CD14-positive monocyte (primary cell): ENCODE measurements at regions not wholly inside any gene's neighbourhood (a gene's known extent, or its start where the extent isn't known, plus 50 kb on each side); places are given as distances from the start of the nearest gene placed in this dataset.
"Not testable (repeated sequence)": the region's sequence is repeated elsewhere in the genome, so short reads cannot be mapped to it uniquely, and the experiment has no call there.

Experiments
- DNase-seq, 3 donors: peaks; one replicate each; pipeline ENCODE4 v3.0.0-alpha.2; 2011 to 2022
- H2AFZ ChIP-seq: 2 replicates; pipeline ENCODE4 v1.6.0; 2012; ENCODE audit warnings: mild to moderate bottlenecking, low read depth, low read length, inconsistent platforms; ENCODE audit not compliant: insufficient read depth, poor library complexity, severe bottlenecking
- H3K27ac ChIP-seq, 2 donors: 1 replicate in 1 of 2; 2 replicates in 1 of 2; pipeline ENCODE4 v1.5.1; 2012 to 2013; ENCODE audit warnings: low read length in 2 of 2, control low read depth in 1 of 2, inconsistent platforms in 1 of 2, low read depth in 1 of 2, mild to moderate bottlenecking in 1 of 2
- H3K27me3 ChIP-seq, 2 donors: one replicate each; pipeline versions ENCODE4 v1.6.0 to v1.6.1; 2011 to 2013; ENCODE audit warnings: low read length in 2 of 2; ENCODE audit not compliant: control insufficient read depth in 2 of 2, insufficient read depth in 2 of 2
- H3K36me3 ChIP-seq, 2 donors: replicated peaks in 1 of 2; 1 replicate in 1 of 2; 2 replicates in 1 of 2; pipeline versions ENCODE4 v1.5.1 to v1.6.1; 2012 to 2013; ENCODE audit warnings: low read length in 2 of 2, control low read depth in 1 of 2, inconsistent platforms in 1 of 2, mild to moderate bottlenecking in 1 of 2; ENCODE audit not compliant: insufficient read depth in 2 of 2, control insufficient read depth in 1 of 2
- H3K4me1 ChIP-seq, 2 donors: 1 replicate in 1 of 2; 2 replicates in 1 of 2; pipeline versions ENCODE4 v1.5.1 to v1.6.1; 2012 to 2013; ENCODE audit warnings: low read length in 2 of 2, control low read depth in 1 of 2, inconsistent platforms in 1 of 2, mild to moderate bottlenecking in 1 of 2, moderate library complexity in 1 of 2; ENCODE audit not compliant: insufficient read depth in 2 of 2, control insufficient read depth in 1 of 2
- H3K4me2 ChIP-seq: replicated peaks from 2 replicates; pipeline ENCODE3; 2012; ENCODE audit warnings: low read length, moderate library complexity, mild to moderate bottlenecking; ENCODE audit not compliant: poor library complexity, severe bottlenecking; ENCODE audit errors: extremely low read depth
- H3K4me3 ChIP-seq, 3 experiments: fragments of 200-600 bp in 1 of 3; sonication (generic) in 1 of 3; replicated peaks in 1 of 3; 1 replicate in 2 of 3; 2 replicates in 1 of 3; pipeline ENCODE4 v1.5.1; 2011 to 2013; ENCODE audit warnings: low read length in 3 of 3, mild to moderate bottlenecking in 3 of 3, control low read depth in 2 of 3, low read depth in 2 of 3, inconsistent platforms in 1 of 3, moderate library complexity in 1 of 3
- H3K79me2 ChIP-seq: 2 replicates; pipeline ENCODE4 v1.6.0; 2012; ENCODE audit warnings: mild to moderate bottlenecking, control low read depth, inconsistent platforms, low read length, moderate library complexity; ENCODE audit not compliant: insufficient read depth
- H3K9ac ChIP-seq: 2 replicates; pipeline ENCODE4 v1.6.0; 2017; ENCODE audit warnings: low read length, mild to moderate bottlenecking; ENCODE audit not compliant: insufficient read depth, poor library complexity, severe bottlenecking
- H3K9me3 ChIP-seq, 2 donors: replicated peaks in 1 of 2; 1 replicate in 1 of 2; 2 replicates in 1 of 2; pipeline versions ENCODE4 v1.5.1 to v1.6.1; 2012 to 2013; ENCODE audit warnings: low read length in 2 of 2, control low read depth in 1 of 2; ENCODE audit not compliant: control insufficient read depth in 1 of 2, insufficient read depth in 1 of 2
- H4K20me1 ChIP-seq: 2 replicates; pipeline ENCODE4 v1.6.0; 2012; ENCODE audit warnings: mild to moderate bottlenecking, low read length, control low read depth, moderate library complexity; ENCODE audit not compliant: insufficient read depth
- H3K27ac Mint-ChIP-seq, 7 donors: one replicate each; pipeline ENCODE4 v1.8.0; 2020; ENCODE audit warnings: mild to moderate bottlenecking in 7 of 7, mixed read lengths in 7 of 7, moderate library complexity in 6 of 7, inconsistent platforms in 2 of 7
- H3K27me3 Mint-ChIP-seq, 3 donors: one replicate each; pipeline ENCODE4 v1.8.0; 2021 to 2022; ENCODE audit warnings: low read depth in 3 of 3, mild to moderate bottlenecking in 3 of 3, mixed read lengths in 3 of 3, moderate library complexity in 3 of 3, inconsistent platforms in 1 of 3
- H3K36me3 Mint-ChIP-seq, 2 donors: one replicate each; pipeline ENCODE4 v1.8.0; 2020; ENCODE audit warnings: mixed read lengths in 2 of 2, inconsistent platforms in 1 of 2, mild to moderate bottlenecking in 1 of 2
- H3K4me1 Mint-ChIP-seq: one replicate; pipeline ENCODE4 v1.8.0; 2020; ENCODE audit warnings: mild to moderate bottlenecking, mixed read lengths
- H3K4me3 Mint-ChIP-seq, 2 donors: one replicate each; pipeline ENCODE4 v1.8.0; 2020; ENCODE audit warnings: mild to moderate bottlenecking in 2 of 2, mixed read lengths in 2 of 2, moderate library complexity in 1 of 2
- H3K9me3 Mint-ChIP-seq, 7 donors: one replicate each; pipeline ENCODE4 v1.8.0; 2020 to 2022; ENCODE audit warnings: mixed read lengths in 7 of 7, mild to moderate bottlenecking in 6 of 7, moderate library complexity in 6 of 7, inconsistent platforms in 2 of 7
- WGBS: methylation state at CpG from one replicate; pipeline ENCODE4 v1.1.5; 2013; ENCODE audit warnings: missing lambda C conversion rate; ENCODE audit not compliant: insufficient coverage; 5-methylcytosine and 5-hydroxymethylcytosine counted together
- intact Hi-C, 2 donors: fragments of 100-400 bp; cut with micrococcal nuclease; formaldehyde crosslinking; loops; one replicate each; pipeline versions ENCODE4 v1.15.0 to v1.15.1; 2023
- TF ChIP-seq, protein P1 (sequence below): fragments of 200-600 bp; IDR thresholded peaks from one replicate; pipeline ENCODE4 v1.8.0; 2022; ENCODE audit warnings: antibody characterized with exemption, mild to moderate bottlenecking

DNA sequence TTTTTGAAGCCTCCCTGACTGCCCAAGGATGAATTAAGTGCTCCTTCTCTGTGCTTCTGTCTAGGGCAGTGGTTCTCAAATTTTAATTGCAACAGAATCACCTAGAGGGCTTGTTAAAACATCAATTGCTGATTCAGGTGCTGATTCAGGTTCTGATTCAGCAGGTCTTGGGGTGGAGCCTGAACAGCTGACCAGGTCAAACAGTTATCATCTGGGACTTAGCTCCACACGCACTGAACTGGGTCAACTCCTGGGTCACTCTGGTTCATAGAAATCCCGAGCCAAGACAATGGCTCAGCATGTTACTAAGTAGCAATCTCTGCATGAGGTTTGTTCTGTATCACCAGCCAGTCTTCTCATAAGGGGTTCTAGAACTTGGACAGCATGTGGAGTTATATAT, 192.3 kb downstream of the GJA1 start:
- H3K27me3 ChIP-seq, result no peaks in the 10 kb centered on the region
- intact Hi-C loops, result no loop called here
- H3K9me3 ChIP-seq, result peaks cover 5 to 9% of the 10 kb centered on the region in 2 donors
- no peaks in the 10 kb centered on the region for H3K4me1 ChIP-seq
- Mint-ChIP-seq H3K4me1 (no peaks in the 10 kb centered on the region), H3K27me3 (peaks cover 0 to 2% (median 0%) of the 10 kb centered on the region in 3 donors), H3K27ac (no peak overlapping the region), H3K36me3 (no peaks in the 10 kb centered on the region), H3K4me3 (no peak overlapping the region), H3K9me3 (peaks cover 15 to 35% (median 25%) of the 10 kb centered on the region in 7 donors)
- no peak overlapping the region for H3K4me3 ChIP-seq
- WGBS, result 94% methylated on average over 2 of the region's 2 CpGs
- no peak overlapping the region for H3K4me2 ChIP-seq
- H3K27ac ChIP-seq, result no peak overlapping the region
- H3K36me3 ChIP-seq, result no peaks in the 10 kb centered on the region
- TF ChIP-seq, protein P1, sequence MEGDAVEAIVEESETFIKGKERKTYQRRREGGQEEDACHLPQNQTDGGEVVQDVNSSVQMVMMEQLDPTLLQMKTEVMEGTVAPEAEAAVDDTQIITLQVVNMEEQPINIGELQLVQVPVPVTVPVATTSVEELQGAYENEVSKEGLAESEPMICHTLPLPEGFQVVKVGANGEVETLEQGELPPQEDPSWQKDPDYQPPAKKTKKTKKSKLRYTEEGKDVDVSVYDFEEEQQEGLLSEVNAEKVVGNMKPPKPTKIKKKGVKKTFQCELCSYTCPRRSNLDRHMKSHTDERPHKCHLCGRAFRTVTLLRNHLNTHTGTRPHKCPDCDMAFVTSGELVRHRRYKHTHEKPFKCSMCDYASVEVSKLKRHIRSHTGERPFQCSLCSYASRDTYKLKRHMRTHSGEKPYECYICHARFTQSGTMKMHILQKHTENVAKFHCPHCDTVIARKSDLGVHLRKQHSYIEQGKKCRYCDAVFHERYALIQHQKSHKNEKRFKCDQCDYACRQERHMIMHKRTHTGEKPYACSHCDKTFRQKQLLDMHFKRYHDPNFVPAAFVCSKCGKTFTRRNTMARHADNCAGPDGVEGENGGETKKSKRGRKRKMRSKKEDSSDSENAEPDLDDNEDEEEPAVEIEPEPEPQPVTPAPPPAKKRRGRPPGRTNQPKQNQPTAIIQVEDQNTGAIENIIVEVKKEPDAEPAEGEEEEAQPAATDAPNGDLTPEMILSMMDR, result no peak
- H3K79me2 ChIP-seq, result no peaks in the 10 kb centered on the region
- no peak for DNase-seq
- H2AFZ ChIP-seq, result no peak overlapping the region
- no peaks in the 10 kb centered on the region for H4K20me1 ChIP-seq
- no peak overlapping the region for H3K9ac ChIP-seq

DNA sequence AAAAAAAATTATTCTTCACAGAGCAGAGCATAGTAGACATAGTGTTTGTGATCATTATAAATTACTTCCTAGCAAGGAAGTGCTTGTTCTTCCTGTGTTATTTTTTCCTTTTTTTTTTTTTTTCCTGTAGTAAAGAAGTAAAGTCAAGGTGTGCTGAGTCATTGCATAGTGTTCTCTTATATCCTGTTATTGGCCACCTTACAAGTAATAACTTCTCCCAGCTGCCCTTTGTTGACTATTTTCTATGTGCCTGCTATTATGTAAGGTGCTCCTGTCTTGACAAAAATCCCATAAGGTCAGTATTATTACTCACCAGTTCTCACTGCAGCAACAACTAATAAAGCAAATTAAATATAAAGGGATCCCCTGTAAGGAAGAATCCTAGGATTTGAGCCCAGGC, 195.3 kb downstream of the GJA1 start:
- H3K4me3 ChIP-seq, result no peak overlapping the region
- no peaks in the 10 kb centered on the region for H4K20me1 ChIP-seq
- no peaks in the 10 kb centered on the region for H3K4me1 ChIP-seq
- Mint-ChIP-seq H3K27ac (no peak overlapping the region), H3K27me3 (no peaks in the 10 kb centered on the region), H3K4me1 (no peaks in the 10 kb centered on the region), H3K4me3 (no peak overlapping the region), H3K36me3 (no peaks in the 10 kb centered on the region), H3K9me3 (peaks cover 5 to 32% (median 12%) of the 10 kb centered on the region in 7 donors)
- H3K27me3 ChIP-seq, result no peaks in the 10 kb centered on the region
- H3K9ac ChIP-seq, result no peak overlapping the region
- intact Hi-C loops, result no loop called here
- H3K27ac ChIP-seq, result no peak overlapping the region
- no peaks in the 10 kb centered on the region for H3K79me2 ChIP-seq
- H3K36me3 ChIP-seq, result no peaks in the 10 kb centered on the region
- H3K9me3 ChIP-seq, result peaks cover 16 to 21% of the 10 kb centered on the region in 2 donors
- TF ChIP-seq, protein P1, result no peak
- no peak for DNase-seq
- H2AFZ ChIP-seq, result no peak overlapping the region
- no peak overlapping the region for H3K4me2 ChIP-seq

DNA sequence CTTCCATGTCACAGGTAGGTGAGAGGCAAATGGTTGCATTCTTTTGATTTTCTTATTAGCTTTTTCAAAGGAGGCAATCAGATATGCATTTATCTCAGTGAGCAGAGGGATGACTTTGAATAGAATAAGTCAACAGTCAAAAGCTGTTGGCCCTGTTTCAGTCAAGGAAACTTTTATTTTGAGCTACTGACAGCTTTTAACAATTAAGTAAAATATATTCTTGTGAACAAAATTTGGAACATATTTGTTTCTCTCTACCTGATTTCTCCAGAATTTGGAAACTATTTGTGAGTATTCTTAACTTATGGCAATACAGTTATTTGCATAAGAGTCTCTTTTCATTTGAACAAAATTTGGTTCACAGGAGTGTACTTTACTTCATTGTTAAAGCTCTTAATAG, 196.3 kb downstream of the GJA1 start:
- intact Hi-C loops, H3K4me1 ChIP-seq, H3K4me1 Mint-ChIP-seq, H3K36me3 ChIP-seq, H3K36me3 Mint-ChIP-seq, H3K4me3 Mint-ChIP-seq, H3K27ac ChIP-seq, H3K27me3 Mint-ChIP-seq, H2AFZ ChIP-seq, H3K27me3 ChIP-seq, H3K9ac ChIP-seq, H3K27ac Mint-ChIP-seq, H4K20me1 ChIP-seq, DNase-seq, H3K4me3 ChIP-seq, H3K79me2 ChIP-seq, H3K4me2 ChIP-seq: not testable (repeated sequence)
- H3K9me3 Mint-ChIP-seq, result peaks cover 12 to 38% (median 14%) of the 10 kb centered on the region in 7 donors
- H3K9me3 ChIP-seq, result peaks cover 19 to 26% of the 10 kb centered on the region in 2 donors
